Endodermal cell (in vitro differentiated cells): ENCODE measurements at regions not wholly inside any gene's neighbourhood (a gene's known extent, or its start where the extent isn't known, plus 50 kb on each side); places are given as distances from the start of the nearest gene placed in this dataset.
A peak's percentile ranks its signal among the peaks of the same experiment; 100 is the strongest.

Experiments
- DNase-seq: peaks from one replicate; pipeline ENCODE4 v3.0.0-alpha.2; 2017
- H3K27ac ChIP-seq: 2 replicates; pipeline ENCODE4 v1.5.1; 2013; ENCODE audit warnings: mild to moderate bottlenecking, low read depth, low read length, moderate library complexity
- H3K27me3 ChIP-seq: 2 replicates; pipeline ENCODE4 v1.6.1; 2013; ENCODE audit warnings: mild to moderate bottlenecking, low read length, moderate library complexity; ENCODE audit not compliant: insufficient read depth, control insufficient read depth, poor library complexity, severe bottlenecking
- H3K36me3 ChIP-seq: 2 replicates; pipeline ENCODE4 v1.7.0; 2013; ENCODE audit warnings: mild to moderate bottlenecking, low read length, moderate library complexity; ENCODE audit not compliant: control insufficient read depth, insufficient read depth
- H3K4me1 ChIP-seq: one replicate; pipeline ENCODE4 v1.7.0; 2013; ENCODE audit warnings: low read length; ENCODE audit not compliant: control insufficient read depth, insufficient read depth
- H3K4me3 ChIP-seq: 2 replicates; pipeline ENCODE4 v1.5.1; 2013; ENCODE audit warnings: mild to moderate bottlenecking, low read length, moderate library complexity
- H3K9ac ChIP-seq: 2 replicates; pipeline ENCODE4 v1.6.1; 2013; ENCODE audit warnings: mild to moderate bottlenecking, low read length, moderate library complexity; ENCODE audit not compliant: poor library complexity, severe bottlenecking; ENCODE audit errors: extremely low read depth
- H3K9me3 ChIP-seq: 2 replicates; pipeline ENCODE4 v1.6.1; 2013; ENCODE audit warnings: mild to moderate bottlenecking, low read length, moderate library complexity; ENCODE audit not compliant: control insufficient read depth
- H3K27ac Mint-ChIP-seq: 2 replicates; pipeline ENCODE4 v1.8.0; 2020; ENCODE audit warnings: mixed read lengths
- H3K27me3 Mint-ChIP-seq: 2 replicates; pipeline ENCODE4 v1.8.0; 2021; ENCODE audit warnings: mild to moderate bottlenecking, mixed read lengths; ENCODE audit not compliant: insufficient read depth
- H3K36me3 Mint-ChIP-seq: 2 replicates; pipeline ENCODE4 v1.8.0; 2020; ENCODE audit warnings: low read depth, mixed read lengths
- H3K4me1 Mint-ChIP-seq: 2 replicates; pipeline ENCODE4 v1.8.0; 2020; ENCODE audit warnings: mixed read lengths
- H3K4me3 Mint-ChIP-seq: 2 replicates; pipeline ENCODE4 v1.8.0; 2020; ENCODE audit warnings: mild to moderate bottlenecking, moderate library complexity, mixed read lengths
- H3K9me3 Mint-ChIP-seq: 2 replicates; pipeline ENCODE4 v1.8.0; 2020; ENCODE audit warnings: mild to moderate bottlenecking, mixed read lengths
- WGBS, 2 experiments: methylation state at CpG; one replicate each; pipeline versions ENCODE4 v1.1.5 to v1.1.7; 2013; ENCODE audit warnings: missing lambda C conversion rate in 2 of 2, mixed read lengths in 1 of 2; ENCODE audit not compliant: insufficient coverage in 1 of 2, insufficient read length in 1 of 2; 5-methylcytosine and 5-hydroxymethylcytosine counted together
- TF ChIP-seq, protein P1 (sequence below): fragments of 200-600 bp; sonication (generic); conservative IDR thresholded peaks from 2 replicates; pipeline ENCODE4 v1.5.0; 2021; ENCODE audit warnings: antibody characterized with exemption, mild to moderate bottlenecking

- no peaks in the 10 kb centered on the region for H3K9me3 ChIP-seq
- H3K4me3 ChIP-seq = no peak overlapping the region
- TF ChIP-seq, protein P1, sequence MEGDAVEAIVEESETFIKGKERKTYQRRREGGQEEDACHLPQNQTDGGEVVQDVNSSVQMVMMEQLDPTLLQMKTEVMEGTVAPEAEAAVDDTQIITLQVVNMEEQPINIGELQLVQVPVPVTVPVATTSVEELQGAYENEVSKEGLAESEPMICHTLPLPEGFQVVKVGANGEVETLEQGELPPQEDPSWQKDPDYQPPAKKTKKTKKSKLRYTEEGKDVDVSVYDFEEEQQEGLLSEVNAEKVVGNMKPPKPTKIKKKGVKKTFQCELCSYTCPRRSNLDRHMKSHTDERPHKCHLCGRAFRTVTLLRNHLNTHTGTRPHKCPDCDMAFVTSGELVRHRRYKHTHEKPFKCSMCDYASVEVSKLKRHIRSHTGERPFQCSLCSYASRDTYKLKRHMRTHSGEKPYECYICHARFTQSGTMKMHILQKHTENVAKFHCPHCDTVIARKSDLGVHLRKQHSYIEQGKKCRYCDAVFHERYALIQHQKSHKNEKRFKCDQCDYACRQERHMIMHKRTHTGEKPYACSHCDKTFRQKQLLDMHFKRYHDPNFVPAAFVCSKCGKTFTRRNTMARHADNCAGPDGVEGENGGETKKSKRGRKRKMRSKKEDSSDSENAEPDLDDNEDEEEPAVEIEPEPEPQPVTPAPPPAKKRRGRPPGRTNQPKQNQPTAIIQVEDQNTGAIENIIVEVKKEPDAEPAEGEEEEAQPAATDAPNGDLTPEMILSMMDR = no peak
- H3K4me1 Mint-ChIP-seq = peaks cover 6% of the 10 kb centered on the region
- 84 to 93% methylated on average over 6 to 8 of the region's 8 CpGs for WGBS, 2 experiments
- H3K27ac Mint-ChIP-seq = no peak overlapping the region
- H3K9me3 Mint-ChIP-seq = no peaks in the 10 kb centered on the region
- H3K36me3 ChIP-seq = no peaks in the 10 kb centered on the region
- no peak overlapping the region for H3K9ac ChIP-seq
- H3K27ac ChIP-seq = no peak overlapping the region
- H3K27me3 Mint-ChIP-seq = peaks cover 6% of the 10 kb centered on the region
- no peak for DNase-seq
- H3K4me1 ChIP-seq = peaks cover 2% of the 10 kb centered on the region
- H3K4me3 Mint-ChIP-seq = no peak overlapping the region
- no peaks in the 10 kb centered on the region for H3K27me3 ChIP-seq
- H3K36me3 Mint-ChIP-seq = no peaks in the 10 kb centered on the region
Measured at GRCh38 chr1:37398096-37398495, 76.3 kb upstream of the ZC3H12A start.

- Histone ChIP-seq H3K4me3 (no peak overlapping the region), H3K36me3 (no peaks in the 10 kb centered on the region), H3K27me3 (no peaks in the 10 kb centered on the region), H3K9me3 (no peaks in the 10 kb centered on the region), H3K9ac (no peak overlapping the region), H3K4me1 (peaks cover 2% of the 10 kb centered on the region), H3K27ac (no peak overlapping the region)
- Mint-ChIP-seq H3K36me3 (no peaks in the 10 kb centered on the region), H3K9me3 (no peaks in the 10 kb centered on the region), H3K4me1 (peaks cover 6% of the 10 kb centered on the region), H3K27me3 (peaks cover 6% of the 10 kb centered on the region), H3K27ac (no peak overlapping the region), H3K4me3 (no peak overlapping the region)
- 80 to 97% methylated on average over 3 to 6 of the region's 6 CpGs for WGBS, 2 experiments
- no peak for DNase-seq
- TF ChIP-seq, protein P1 = no peak
Measured at GRCh38 chr1:37399205-37399604, 75.2 kb upstream of the ZC3H12A start.

DNA sequence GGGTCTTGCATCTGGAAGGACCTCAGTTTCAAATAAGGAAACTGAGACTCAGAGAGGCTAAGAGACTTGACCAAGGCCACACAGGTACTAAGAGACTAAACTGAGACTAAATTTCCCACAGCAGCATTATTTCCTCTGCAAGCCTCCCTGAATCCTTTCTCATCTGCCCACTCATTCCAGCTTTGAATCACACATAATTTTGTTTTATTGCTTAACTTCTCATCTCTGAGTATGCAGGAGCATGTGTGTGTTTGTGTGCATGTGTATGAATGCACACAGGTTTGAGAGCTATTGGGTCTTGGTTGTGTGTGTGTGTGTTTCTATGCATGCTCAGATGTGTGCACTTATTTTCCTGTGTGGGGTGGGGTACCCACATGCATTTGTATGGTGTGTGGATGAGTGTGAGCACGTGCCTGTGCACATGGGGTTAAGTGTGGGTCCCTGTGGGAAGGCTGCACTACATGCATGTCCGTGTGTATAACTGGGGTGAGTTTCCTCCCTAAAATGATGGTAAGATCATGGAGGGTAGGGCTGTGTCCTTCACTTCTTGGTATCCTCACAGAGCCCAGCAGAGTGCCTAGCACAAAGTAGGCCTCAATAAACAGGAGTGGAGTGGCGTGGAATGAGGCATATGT lies 74.4 kb upstream of the ZC3H12A start:
- Mint-ChIP-seq H3K27ac (no peak overlapping the region), H3K27me3 (peaks cover 6% of the 10 kb centered on the region), H3K4me1 (peaks cover 5% of the 10 kb centered on the region), H3K9me3 (no peaks in the 10 kb centered on the region), H3K4me3 (no peak overlapping the region), H3K36me3 (no peaks in the 10 kb centered on the region)
- Histone ChIP-seq H3K4me1 (peaks cover 1% of the 10 kb centered on the region), H3K9ac (no peak overlapping the region), H3K36me3 (no peaks in the 10 kb centered on the region), H3K4me3 (no peak overlapping the region), H3K27me3 (no peaks in the 10 kb centered on the region), H3K27ac (peak overlapping the region; percentile 0), H3K9me3 (no peaks in the 10 kb centered on the region)
- no peak for DNase-seq
- TF ChIP-seq, protein P1 = no peak
- 75 to 76% methylated on average over 2 to 3 of the region's 3 CpGs for WGBS, 2 experiments
